ENCODE measurements at regions not wholly inside any gene's neighbourhood (a gene's known extent, or its start where the extent isn't known, plus 50 kb on each side); places are given as distances from the start of the nearest gene placed in this dataset.

DNA sequence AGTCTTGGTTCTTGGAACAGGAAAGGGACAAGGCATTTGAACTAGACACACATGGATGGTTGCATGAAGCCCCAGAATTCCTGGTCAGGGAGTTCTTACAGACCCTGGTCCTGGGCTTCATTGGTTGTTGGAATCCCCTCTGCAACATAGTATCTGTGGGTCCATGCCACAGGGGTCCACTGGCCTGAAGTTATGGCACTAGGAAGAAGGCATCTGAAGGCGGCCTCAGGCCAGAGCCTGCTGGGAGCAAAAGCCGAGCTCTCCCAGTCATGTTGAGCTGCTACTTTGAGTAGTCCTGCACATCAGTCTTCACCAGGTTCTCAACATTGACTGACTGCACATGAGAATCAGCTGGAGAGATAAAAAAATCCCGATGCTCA lies 71.1 kb upstream of the PITX1 start:
- TF ChIP-seq, protein P1, sequence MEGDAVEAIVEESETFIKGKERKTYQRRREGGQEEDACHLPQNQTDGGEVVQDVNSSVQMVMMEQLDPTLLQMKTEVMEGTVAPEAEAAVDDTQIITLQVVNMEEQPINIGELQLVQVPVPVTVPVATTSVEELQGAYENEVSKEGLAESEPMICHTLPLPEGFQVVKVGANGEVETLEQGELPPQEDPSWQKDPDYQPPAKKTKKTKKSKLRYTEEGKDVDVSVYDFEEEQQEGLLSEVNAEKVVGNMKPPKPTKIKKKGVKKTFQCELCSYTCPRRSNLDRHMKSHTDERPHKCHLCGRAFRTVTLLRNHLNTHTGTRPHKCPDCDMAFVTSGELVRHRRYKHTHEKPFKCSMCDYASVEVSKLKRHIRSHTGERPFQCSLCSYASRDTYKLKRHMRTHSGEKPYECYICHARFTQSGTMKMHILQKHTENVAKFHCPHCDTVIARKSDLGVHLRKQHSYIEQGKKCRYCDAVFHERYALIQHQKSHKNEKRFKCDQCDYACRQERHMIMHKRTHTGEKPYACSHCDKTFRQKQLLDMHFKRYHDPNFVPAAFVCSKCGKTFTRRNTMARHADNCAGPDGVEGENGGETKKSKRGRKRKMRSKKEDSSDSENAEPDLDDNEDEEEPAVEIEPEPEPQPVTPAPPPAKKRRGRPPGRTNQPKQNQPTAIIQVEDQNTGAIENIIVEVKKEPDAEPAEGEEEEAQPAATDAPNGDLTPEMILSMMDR (IDR thresholded peaks at IDR 0.05; ENCODE audit: low read depth, low read length) = no peak
- no peak for TF ChIP-seq EZH2phosphoT487 (IDR thresholded peaks at IDR 0.05; ENCODE audit: low read depth)

Data from OCI-LY3 (cell line).